Trophoblast cell (in vitro differentiated cells and primary cell): ENCODE measurements at regions not wholly inside any gene's neighbourhood (a gene's known extent, or its start where the extent isn't known, plus 50 kb on each side); places are given as distances from the start of the nearest gene placed in this dataset.

ENCODE experiments used
- DNase-seq, 2 donors: peaks; one replicate each; pipeline ENCODE4 v3.0.0-alpha.2; 2016
- H2AFZ ChIP-seq: 2 replicates; pipeline ENCODE4 v1.6.1; 2013; ENCODE audit warnings: low read length, moderate library complexity, mild to moderate bottlenecking; ENCODE audit not compliant: insufficient read depth, poor library complexity
- H2AK5ac ChIP-seq: 2 replicates; pipeline ENCODE4 v1.6.1; 2013; ENCODE audit warnings: mild to moderate bottlenecking, low read length
- H2BK120ac ChIP-seq: 2 replicates; pipeline ENCODE4 v1.6.1; 2013; ENCODE audit warnings: low read length, mild to moderate bottlenecking, moderate library complexity; ENCODE audit not compliant: insufficient read depth, poor library complexity
- H2BK12ac ChIP-seq: 2 replicates; pipeline ENCODE4 v1.6.1; 2013; ENCODE audit warnings: mild to moderate bottlenecking, low read length, moderate library complexity
- H2BK5ac ChIP-seq: 2 replicates; pipeline ENCODE4 v1.6.1; 2013; ENCODE audit warnings: low read length, low read depth, moderate library complexity, mild to moderate bottlenecking; ENCODE audit not compliant: poor library complexity
- H3K14ac ChIP-seq: 2 replicates; pipeline ENCODE4 v1.6.1; 2013; ENCODE audit warnings: mild to moderate bottlenecking, low read length
- H3K18ac ChIP-seq: 2 replicates; pipeline ENCODE4 v1.6.1; 2013; ENCODE audit warnings: mild to moderate bottlenecking, low read length
- H3K23ac ChIP-seq: 2 replicates; pipeline ENCODE4 v1.6.1; 2013; ENCODE audit warnings: low read length
- H3K27ac ChIP-seq: 2 replicates; pipeline ENCODE4 v1.5.1; 2013; ENCODE audit warnings: low read depth, mild to moderate bottlenecking, inconsistent platforms, low read length, moderate library complexity
- H3K27me3 ChIP-seq: 2 replicates; pipeline ENCODE4 v1.6.1; 2013; ENCODE audit warnings: inconsistent platforms, mild to moderate bottlenecking, low read length, moderate library complexity; ENCODE audit not compliant: insufficient read depth
- H3K36me3 ChIP-seq, 2 experiments: 1 replicate in 1 of 2; 2 replicates in 1 of 2; pipeline ENCODE4 v1.6.1; 2013; ENCODE audit warnings: low read length in 2 of 2, mild to moderate bottlenecking in 2 of 2, moderate library complexity in 1 of 2; ENCODE audit not compliant: insufficient read depth in 2 of 2, control insufficient read depth in 1 of 2
- H3K4ac ChIP-seq: 2 replicates; pipeline ENCODE4 v1.6.1; 2013; ENCODE audit warnings: low read depth, mild to moderate bottlenecking, low read length, moderate library complexity
- H3K4me1 ChIP-seq, 2 experiments: 1 replicate in 1 of 2; 2 replicates in 1 of 2; pipeline ENCODE4 v1.6.1; 2013; ENCODE audit warnings: low read length in 2 of 2, mild to moderate bottlenecking in 2 of 2, moderate library complexity in 1 of 2; ENCODE audit not compliant: insufficient read depth in 2 of 2, control insufficient read depth in 1 of 2
- H3K4me2 ChIP-seq: 2 replicates; pipeline ENCODE4 v1.6.1; 2013; ENCODE audit warnings: inconsistent platforms, mild to moderate bottlenecking, low read length, moderate library complexity
- H3K4me3 ChIP-seq: 2 replicates; pipeline ENCODE4 v1.5.1; 2013; ENCODE audit warnings: mild to moderate bottlenecking, low read depth, low read length, inconsistent platforms
- H3K79me1 ChIP-seq: one replicate; pipeline ENCODE4 v1.6.1; 2013; ENCODE audit warnings: low read length
- H3K79me2 ChIP-seq: 2 replicates; pipeline ENCODE4 v1.6.1; 2013; ENCODE audit warnings: low read length, mild to moderate bottlenecking; ENCODE audit not compliant: control insufficient read depth, insufficient read depth, poor library complexity
- H3K9ac ChIP-seq: 2 replicates; pipeline ENCODE4 v1.6.1; 2013; ENCODE audit warnings: mild to moderate bottlenecking, low read length
- H3K9me3 ChIP-seq: 2 replicates; pipeline ENCODE4 v1.6.1; 2013; ENCODE audit warnings: low read depth, mild to moderate bottlenecking, control low read depth, inconsistent platforms, low read length; ENCODE audit not compliant: insufficient read depth
- H4K12ac ChIP-seq: 2 replicates; pipeline ENCODE4 v1.6.1; 2013; ENCODE audit warnings: low read depth, mild to moderate bottlenecking, low read length, moderate library complexity
- H4K8ac ChIP-seq: 2 replicates; pipeline ENCODE4 v1.6.1; 2013; ENCODE audit warnings: low read depth, mild to moderate bottlenecking, low read length, moderate library complexity
- H4K91ac ChIP-seq: one replicate; pipeline ENCODE4 v1.6.1; 2013; ENCODE audit warnings: low read depth, mild to moderate bottlenecking, low read length, moderate library complexity
- WGBS: extraction: QIAGEN DNeasy Blood & Tissue Kit; methylation state at CpG from one replicate; pipeline ENCODE4 v1.1.7; 2013; ENCODE audit warnings: missing lambda C conversion rate; ENCODE audit not compliant: insufficient read length, insufficient coverage; ENCODE audit errors: extremely low coverage; 5-methylcytosine and 5-hydroxymethylcytosine counted together

- no peaks in the 10 kb centered on the region for H3K79me1 ChIP-seq
- H3K36me3 ChIP-seq, result peaks cover 3 to 6% of the 10 kb centered on the region in 2 experiments
- H3K9ac ChIP-seq, result no peak overlapping the region
- H2BK12ac ChIP-seq, result no peak overlapping the region
- H4K12ac ChIP-seq, result no peak overlapping the region
- no peak overlapping the region for H2BK120ac ChIP-seq
- H3K4me3 ChIP-seq, result no peak overlapping the region
- no peak overlapping the region for H3K23ac ChIP-seq
- no peak overlapping the region for H3K4me2 ChIP-seq
- H2BK5ac ChIP-seq, result no peak overlapping the region
- no peak overlapping the region for H3K18ac ChIP-seq
- H3K27me3 ChIP-seq, result no peaks in the 10 kb centered on the region
- no peak overlapping the region for H4K91ac ChIP-seq
- H3K4ac ChIP-seq, result no peak overlapping the region
- H3K79me2 ChIP-seq, result no peaks in the 10 kb centered on the region
- peaks cover 0 to 2% of the 10 kb centered on the region in 2 experiments for H3K4me1 ChIP-seq
- no peak overlapping the region for H3K27ac ChIP-seq
- H2AK5ac ChIP-seq, result no peak overlapping the region
- no peak for DNase-seq
- no peak overlapping the region for H2AFZ ChIP-seq
- no peak overlapping the region for H4K8ac ChIP-seq
- H3K9me3 ChIP-seq, result no peaks in the 10 kb centered on the region
- no CpG with 5 or more reads among the region's 2 CpGs for WGBS
- no peak overlapping the region for H3K14ac ChIP-seq
Measured at GRCh38 chr17:63109661-63110060, 143.6 kb downstream of the TANC2 start.

- Histone ChIP-seq H3K14ac (no peak overlapping the region), H3K4me3 (no peak overlapping the region), H4K91ac (no peak overlapping the region), H3K4ac (no peak overlapping the region), H3K9ac (no peak overlapping the region), H2BK12ac (no peak overlapping the region), H3K36me3 (peaks cover 3 to 6% of the 10 kb centered on the region in 2 experiments), H2BK5ac (no peak overlapping the region), H4K12ac (no peak overlapping the region), H3K4me2 (no peak overlapping the region), H4K8ac (no peak overlapping the region), H3K27ac (no peak overlapping the region), H3K23ac (no peak overlapping the region), H2AK5ac (no peak overlapping the region), H3K79me1 (no peaks in the 10 kb centered on the region), H3K79me2 (no peaks in the 10 kb centered on the region), H3K27me3 (no peaks in the 10 kb centered on the region), H2BK120ac (no peak overlapping the region), H3K9me3 (no peaks in the 10 kb centered on the region), H2AFZ (no peak overlapping the region), H3K4me1 (peaks cover 0 to 2% of the 10 kb centered on the region in 2 experiments), H3K18ac (peak overlapping the region; percentile 18)
- WGBS, result no CpG with 5 or more reads among the region's 4 CpGs
- DNase-seq, result peak in 1 of 2 donors; percentile 51
Measured at GRCh38 chr17:63113167-63113566, 147.1 kb downstream of the TANC2 start.

- H2BK5ac ChIP-seq, result no peak overlapping the region
- H2BK12ac ChIP-seq, result no peak overlapping the region
- H3K4me1 ChIP-seq, result peaks cover 2 to 4% of the 10 kb centered on the region in 2 experiments
- H3K23ac ChIP-seq, result no peak overlapping the region
- H3K4me3 ChIP-seq, result no peak overlapping the region
- no peak overlapping the region for H3K9ac ChIP-seq
- no peak overlapping the region for H2BK120ac ChIP-seq
- no peak overlapping the region for H3K18ac ChIP-seq
- H3K79me1 ChIP-seq, result no peaks in the 10 kb centered on the region
- no peak overlapping the region for H3K14ac ChIP-seq
- no CpG with 5 or more reads among the region's 4 CpGs for WGBS
- H3K4me2 ChIP-seq, result no peak overlapping the region
- H3K36me3 ChIP-seq, result peaks cover 7% of the 10 kb centered on the region in 2 experiments
- H4K12ac ChIP-seq, result no peak overlapping the region
- peak in 1 of 2 donors; percentile 50 for DNase-seq
- H4K91ac ChIP-seq, result no peak overlapping the region
- no peaks in the 10 kb centered on the region for H3K9me3 ChIP-seq
- H3K27ac ChIP-seq, result no peak overlapping the region
- H2AFZ ChIP-seq, result no peak overlapping the region
- peak overlapping the region; percentile 62 for H3K4ac ChIP-seq
- no peak overlapping the region for H2AK5ac ChIP-seq
- H3K27me3 ChIP-seq, result no peaks in the 10 kb centered on the region
- no peaks in the 10 kb centered on the region for H3K79me2 ChIP-seq
- no peak overlapping the region for H4K8ac ChIP-seq
Measured at GRCh38 chr17:63116228-63116627, 150.2 kb downstream of the TANC2 start.

- H3K4me1 ChIP-seq, result peaks cover 2 to 3% of the 10 kb centered on the region in 2 experiments
- peaks cover 7% of the 10 kb centered on the region in 2 experiments for H3K36me3 ChIP-seq
- H3K27ac ChIP-seq, result no peak overlapping the region
- H3K4me2 ChIP-seq, result no peak overlapping the region
- H3K4ac ChIP-seq, result no peak overlapping the region
- H4K91ac ChIP-seq, result no peak overlapping the region
- peak; percentile 83 to 92 for DNase-seq
- no peak overlapping the region for H4K12ac ChIP-seq
- H4K8ac ChIP-seq, result no peak overlapping the region
- no peak overlapping the region for H3K14ac ChIP-seq
- H3K27me3 ChIP-seq, result no peaks in the 10 kb centered on the region
- no peaks in the 10 kb centered on the region for H3K9me3 ChIP-seq
- no peak overlapping the region for H2BK5ac ChIP-seq
- no peak overlapping the region for H2AK5ac ChIP-seq
- H3K23ac ChIP-seq, result no peak overlapping the region
- H3K79me2 ChIP-seq, result no peaks in the 10 kb centered on the region
- no peak overlapping the region for H2BK12ac ChIP-seq
- H2AFZ ChIP-seq, result no peak overlapping the region
- H3K18ac ChIP-seq, result no peak overlapping the region
- no peaks in the 10 kb centered on the region for H3K79me1 ChIP-seq
- WGBS, result no CpG with 5 or more reads among the region's 8 CpGs
- H3K9ac ChIP-seq, result no peak overlapping the region
- no peak overlapping the region for H2BK120ac ChIP-seq
- no peak overlapping the region for H3K4me3 ChIP-seq
Measured at GRCh38 chr17:63116967-63117830, 151.2 kb downstream of the TANC2 start.
